OCI-LY7 (cell line): ENCODE measurements at regions not wholly inside any gene's neighbourhood (a gene's known extent, or its start where the extent isn't known, plus 50 kb on each side); places are given as distances from the start of the nearest gene placed in this dataset.

Experiments
- CTCF ChIP-seq: fragments of 200-600 bp; sonication (generic); conservative IDR thresholded peaks from 2 replicates; pipeline ENCODE4 v1.5.1; 2014; ENCODE audit warnings: mild to moderate bottlenecking, antibody characterized with exemption, low read length, moderate library complexity, mixed read lengths
- EZH2phosphoT487 ChIP-seq: fragments of 200-600 bp; sonication (generic); IDR thresholded peaks from 2 replicates; pipeline ENCODE4 v1.6.1; 2018; ENCODE audit warnings: low read depth, borderline replicate concordance, mild to moderate bottlenecking, mixed run types, antibody characterized with exemption, low read length, moderate library complexity, mixed read lengths

GRCh38 chr5:74542482-74542881 is 98.0 kb downstream of the ENC1 start:
- TF ChIP-seq CTCF (no peak), EZH2phosphoT487 (no peak)
